Fibroblast of villous mesenchyme (primary cell): ENCODE measurements at regions not wholly inside any gene's neighbourhood (a gene's known extent, or its start where the extent isn't known, plus 50 kb on each side); places are given as distances from the start of the nearest gene placed in this dataset.

ENCODE experiments used
- DNase-seq: peaks from one replicate; pipeline ENCODE4 v3.0.0-alpha.2; 2010; ENCODE audit warnings: low read depth
- H3K4me3 ChIP-seq: 2 replicates; pipeline ENCODE4 v1.5.1; 2011; ENCODE audit warnings: low read depth, mild to moderate bottlenecking, low read length
- CTCF ChIP-seq: IDR thresholded peaks from 2 replicates; pipeline ENCODE4 v1.5.1; 2012; ENCODE audit warnings: low read depth, mild to moderate bottlenecking, low read length; ENCODE audit not compliant: insufficient read depth

- no peak for TF ChIP-seq CTCF
Measured at GRCh38 chr2:240364961-240365775, 70.3 kb upstream of the GPC1 start.

GRCh38 chr2:240365971-240366471 lies 69.4 kb upstream of the GPC1 start:
- TF ChIP-seq CTCF = no peak
- DNase-seq = no peak
- H3K4me3 ChIP-seq = no peak overlapping the region

More at GRCh38 chr2:240364961-240365775, 70.3 kb upstream of the GPC1 start:
- no peak overlapping the region for H3K4me3 ChIP-seq
- DNase-seq = no peak

GRCh38 chr2:240366901-240367300 lies 68.6 kb upstream of the GPC1 start:
- no peak for TF ChIP-seq CTCF
- H3K4me3 ChIP-seq = no peak overlapping the region
- no peak for DNase-seq

GRCh38 chr2:240367721-240368120 lies 67.7 kb upstream of the GPC1 start:
- DNase-seq = no peak
- H3K4me3 ChIP-seq = no peak overlapping the region
- TF ChIP-seq CTCF = no peak

- no peak overlapping the region for H3K4me3 ChIP-seq
- no peak for TF ChIP-seq CTCF
- DNase-seq = no peak
Measured at GRCh38 chr2:240368781-240369331, 66.6 kb upstream of the GPC1 start.

GRCh38 chr2:240369335-240369734 lies 66.1 kb upstream of the GPC1 start:
- no peak for DNase-seq
- no peak overlapping the region for H3K4me3 ChIP-seq
- no peak for TF ChIP-seq CTCF
